Osteocyte (in vitro differentiated cells): ENCODE measurements at regions not wholly inside any gene's neighbourhood (a gene's known extent, or its start where the extent isn't known, plus 50 kb on each side); places are given as distances from the start of the nearest gene placed in this dataset.

Source experiments
- DNase-seq: peaks from one replicate; pipeline ENCODE4 v3.0.0; 2021; ENCODE audit warnings: mixed read lengths; ENCODE audit not compliant: unreplicated experiment; ENCODE audit errors: extremely low spot score
- H3K27ac Mint-ChIP-seq: one replicate; pipeline ENCODE4 v1.8.0; 2021; ENCODE audit warnings: mild to moderate bottlenecking, mixed read lengths; ENCODE audit not compliant: unreplicated experiment
- H3K27me3 Mint-ChIP-seq: one replicate; pipeline ENCODE4 v1.8.0; 2021; ENCODE audit warnings: mixed read lengths; ENCODE audit not compliant: unreplicated experiment
- H3K36me3 Mint-ChIP-seq: one replicate; pipeline ENCODE4 v1.8.0; 2021; ENCODE audit warnings: mixed read lengths; ENCODE audit not compliant: unreplicated experiment
- H3K4me1 Mint-ChIP-seq: one replicate; pipeline ENCODE4 v1.8.0; 2021; ENCODE audit warnings: mixed read lengths; ENCODE audit not compliant: unreplicated experiment
- H3K4me3 Mint-ChIP-seq: one replicate; pipeline ENCODE4 v1.8.0; 2021; ENCODE audit warnings: mild to moderate bottlenecking, moderate library complexity, mixed read lengths; ENCODE audit not compliant: unreplicated experiment
- H3K9me3 Mint-ChIP-seq: one replicate; pipeline ENCODE4 v1.8.0; 2021; ENCODE audit warnings: mixed read lengths; ENCODE audit not compliant: unreplicated experiment
- CTCF ChIP-seq: fragments of 200-600 bp; sonication (generic); IDR thresholded peaks from 2 replicates; pipeline ENCODE4 v1.5.0; 2021; ENCODE audit warnings: antibody characterized with exemption, mild to moderate bottlenecking, moderate library complexity

DNA sequence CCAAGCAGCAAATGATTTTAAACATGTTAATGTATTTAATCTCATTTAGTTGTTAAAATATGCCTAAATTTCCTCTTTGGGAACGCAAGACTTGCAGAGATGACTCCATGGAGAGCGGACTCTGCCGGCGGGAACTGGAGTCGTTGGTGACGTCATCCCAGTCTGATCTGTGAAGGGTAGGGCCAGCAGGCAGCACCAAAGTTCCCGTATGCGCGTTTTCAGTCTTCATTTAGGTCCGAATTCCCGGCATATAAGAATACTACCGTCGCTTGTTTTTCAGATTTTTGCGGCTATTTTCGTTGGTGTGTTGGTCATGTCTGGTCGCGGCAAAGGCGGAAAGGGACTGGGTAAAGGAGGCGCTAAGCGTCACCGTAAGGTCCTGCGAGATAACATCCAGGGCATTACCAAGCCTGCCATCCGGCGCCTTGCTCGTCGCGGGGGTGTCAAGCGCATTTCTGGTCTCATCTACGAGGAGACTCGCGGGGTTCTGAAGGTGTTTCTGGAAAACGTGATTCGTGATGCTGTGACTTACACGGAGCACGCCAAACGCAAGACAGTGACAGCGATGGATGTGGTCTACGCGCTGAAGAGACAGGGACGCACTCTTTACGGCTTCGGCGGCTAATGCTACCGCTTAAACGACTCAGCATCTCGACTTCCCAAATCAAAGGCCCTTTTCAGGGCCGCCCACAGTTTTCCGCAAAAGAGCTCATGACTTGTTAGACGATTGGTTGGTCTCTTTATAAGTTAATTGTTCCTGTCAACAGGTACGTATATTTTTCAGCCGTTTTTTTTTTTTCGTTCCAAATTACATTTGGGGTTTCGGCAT lies 117.3 kb downstream of the HFE start:
- Mint-ChIP-seq H3K9me3 (no peaks in the 10 kb centered on the region), H3K27me3 (no peaks in the 10 kb centered on the region), H3K36me3 (peaks cover 2% of the 10 kb centered on the region), H3K4me3 (no peak overlapping the region), H3K4me1 (peaks cover 19% of the 10 kb centered on the region), H3K27ac (no peak overlapping the region)
- TF ChIP-seq CTCF, result peak; percentile 45
- peak; percentile 96 for DNase-seq

- peak; percentile 93 for DNase-seq
- no peak overlapping the region for H3K4me3 Mint-ChIP-seq
- H3K27me3 Mint-ChIP-seq, result no peaks in the 10 kb centered on the region
- H3K9me3 Mint-ChIP-seq, result no peaks in the 10 kb centered on the region
- no peak overlapping the region for H3K27ac Mint-ChIP-seq
- TF ChIP-seq CTCF, result no peak
- peaks cover 2% of the 10 kb centered on the region for H3K36me3 Mint-ChIP-seq
- H3K4me1 Mint-ChIP-seq, result peaks cover 13% of the 10 kb centered on the region
These were observed 118.0 kb downstream of the HFE start for GRCh38 chr6:26205161-26205624.

DNA sequence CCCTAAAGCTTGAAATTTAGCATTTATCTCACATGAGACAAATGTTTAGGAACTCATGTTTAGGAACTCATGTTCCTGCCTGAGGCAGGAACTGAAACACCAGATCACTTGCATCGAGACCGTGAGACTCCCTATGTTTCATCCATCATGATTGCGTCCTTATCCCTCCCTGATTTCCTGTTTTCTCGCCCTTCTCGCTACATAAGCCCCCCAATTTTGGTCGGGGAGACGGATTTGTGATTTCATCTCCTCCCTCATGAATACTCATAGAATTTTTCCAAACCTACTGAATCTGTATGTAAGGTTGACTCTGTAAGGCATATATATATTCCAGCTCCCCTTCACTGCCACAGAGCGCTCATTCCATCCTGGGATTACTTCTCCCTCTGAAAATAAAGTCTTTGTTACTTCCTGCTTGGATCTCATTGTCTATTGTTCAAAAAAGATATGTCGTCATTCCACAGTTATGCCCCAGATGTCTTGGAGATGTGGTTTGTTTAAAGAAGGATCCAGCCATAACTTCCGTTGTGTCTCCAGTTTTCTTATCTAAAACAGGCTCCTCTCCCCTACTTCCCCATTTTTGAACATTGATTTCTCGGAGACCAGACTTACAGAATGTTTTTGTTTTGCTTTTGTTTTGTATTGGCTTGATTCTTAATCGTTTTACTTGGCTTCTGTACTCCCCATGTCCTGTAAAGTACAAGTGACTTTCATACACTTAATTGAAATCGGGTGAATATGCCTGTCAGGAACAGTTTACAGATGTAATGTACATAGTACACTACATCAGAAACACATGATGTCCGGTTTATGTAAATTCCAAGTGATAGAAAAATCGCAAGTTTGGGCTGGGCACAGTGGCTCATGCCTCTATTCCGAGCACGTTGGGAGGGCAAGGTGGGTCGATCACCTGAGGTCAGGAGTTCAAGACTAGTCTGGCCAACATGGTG lies 118.7 kb downstream of the HFE start:
- H3K36me3 Mint-ChIP-seq, result peaks cover 2% of the 10 kb centered on the region
- H3K27ac Mint-ChIP-seq, result no peak overlapping the region
- H3K4me3 Mint-ChIP-seq, result no peak overlapping the region
- TF ChIP-seq CTCF, result no peak
- H3K4me1 Mint-ChIP-seq, result peaks cover 10% of the 10 kb centered on the region
- no peaks in the 10 kb centered on the region for H3K27me3 Mint-ChIP-seq
- H3K9me3 Mint-ChIP-seq, result no peaks in the 10 kb centered on the region
- DNase-seq, result no peak

DNA sequence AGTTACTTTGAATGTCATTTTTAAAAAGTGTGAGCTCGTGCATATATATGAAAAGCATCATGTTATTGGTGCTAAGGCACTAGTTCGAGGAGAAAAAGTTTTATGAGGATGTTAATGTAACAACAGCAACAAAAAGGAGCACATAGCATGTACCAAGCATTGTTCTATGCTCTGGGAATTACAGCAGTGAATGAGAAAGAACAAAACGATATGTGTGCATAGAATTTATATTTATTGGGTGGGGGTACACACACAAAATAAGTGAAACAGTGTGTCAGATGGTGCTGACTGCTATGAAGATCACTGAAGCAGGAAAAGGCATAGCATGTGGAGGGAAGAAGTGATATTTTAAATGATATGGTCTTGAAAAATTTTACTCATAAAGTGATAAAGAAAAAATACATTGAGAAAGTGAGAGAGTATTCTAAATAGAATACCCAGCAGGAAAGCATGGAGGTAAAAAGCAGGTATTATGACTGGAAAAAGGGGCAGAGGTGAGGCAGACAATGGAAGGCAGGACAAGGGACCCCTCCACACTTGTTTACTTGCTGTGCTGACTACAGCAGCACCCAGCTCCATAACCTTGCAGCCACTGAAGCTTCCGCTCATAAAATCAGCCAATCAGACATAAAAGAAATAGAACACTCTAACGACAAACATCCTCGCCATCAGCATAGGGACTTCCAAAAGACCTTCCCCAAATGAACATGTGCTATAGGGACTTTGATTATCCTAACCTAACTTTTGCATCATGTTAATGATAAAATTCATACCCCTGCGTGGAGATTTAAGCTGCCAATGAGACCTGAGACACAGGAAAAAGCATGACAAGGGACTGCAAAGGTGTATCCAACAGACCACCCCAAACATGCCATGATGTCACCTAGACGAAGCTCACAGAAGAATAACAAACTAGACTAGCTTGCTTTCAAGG lies 119.9 kb downstream of the HFE start:
- Mint-ChIP-seq H3K27me3 (no peaks in the 10 kb centered on the region), H3K4me1 (peaks cover 9% of the 10 kb centered on the region), H3K27ac (no peak overlapping the region), H3K36me3 (peaks cover 2% of the 10 kb centered on the region), H3K9me3 (no peaks in the 10 kb centered on the region), H3K4me3 (no peak overlapping the region)
- no peak for DNase-seq
- no peak for TF ChIP-seq CTCF
